Panc1 (cell line): ENCODE measurements at regions not wholly inside any gene's neighbourhood (a gene's known extent, or its start where the extent isn't known, plus 50 kb on each side); places are given as distances from the start of the nearest gene placed in this dataset.

ENCODE experiments used
- ATAC-seq: fragments of 200-7000 bp; cut with Tn5 transposase; 2 replicates; pipeline ENCODE4 v1.9.1; 2020; ENCODE audit warnings: mild to moderate bottlenecking, moderate library complexity
- BruUV-seq: library from RNA; stranded (reverse); fragments of 400-500 nt; replicated peaks from 2 replicates; lab custom pipeline; 2021; lab: Mats Ljungman, UMichigan
- CTCF ChIA-PET: fragments of 300-600 bp; sonication (Branson Sonifier 250); formaldehyde crosslinking; loops from one replicate; lab custom pipeline; 2022; ENCODE audit warnings: antibody characterized with exemption; lab: Charles Lee
- POLR2A ChIA-PET: fragments of 300-600 bp; sonication (Branson Sonifier 250); formaldehyde crosslinking; loops from one replicate; lab custom pipeline; 2022; ENCODE audit warnings: antibody characterized with exemption; lab: Charles Lee
- DNase-seq: peaks from one replicate; pipeline ENCODE4 v3.0.0-alpha.2; 2010; ENCODE audit warnings: low read depth, low spot score
- H3K27ac ChIP-seq: 2 replicates; pipeline ENCODE4 v1.5.1; 2011; ENCODE audit warnings: mild to moderate bottlenecking, low read length, inconsistent platforms
- H3K27me3 ChIP-seq: fragments of 200-500 bp; sonication (Bioruptor generic); 2 replicates; pipeline ENCODE4 v1.6.0; 2014; ENCODE audit warnings: low read length, inconsistent platforms; ENCODE audit not compliant: control insufficient read depth, insufficient read depth
- H3K36me3 ChIP-seq: fragments of 200-500 bp; sonication (Bioruptor generic); 2 replicates; pipeline ENCODE4 v1.5.1; 2014; ENCODE audit warnings: inconsistent platforms, mild to moderate bottlenecking, low read length, moderate library complexity; ENCODE audit not compliant: control insufficient read depth, insufficient read depth
- H3K4me1 ChIP-seq: 2 replicates; pipeline ENCODE4 v1.5.1; 2011; ENCODE audit warnings: inconsistent platforms, mild to moderate bottlenecking, low read length, moderate library complexity; ENCODE audit not compliant: control insufficient read depth, insufficient read depth
- H3K4me3 ChIP-seq, 2 experiments: 2 replicates each; pipeline ENCODE4 v1.5.1; 2011 to 2012; ENCODE audit warnings: low read depth in 2 of 2, low read length in 2 of 2, mild to moderate bottlenecking in 2 of 2, inconsistent platforms in 1 of 2, moderate library complexity in 1 of 2
- H3K9me3 ChIP-seq: fragments of 200-500 bp; sonication (Bioruptor generic); 2 replicates; pipeline ENCODE4 v1.5.1; 2014; ENCODE audit warnings: low read depth, mild to moderate bottlenecking, inconsistent platforms, low read length, moderate library complexity; ENCODE audit not compliant: control insufficient read depth, insufficient read depth
- CTCF ChIP-seq: fragments of 450-650 bp; IDR thresholded peaks from 2 replicates; pipeline ENCODE4 v1.5.1; 2017; ENCODE audit warnings: mild to moderate bottlenecking
- POLR2AphosphoS5 ChIP-seq: IDR thresholded peaks from 2 replicates; pipeline ENCODE4 v1.6.1; 2012; ENCODE audit warnings: mild to moderate bottlenecking, low read depth, low read length, moderate library complexity
- REST ChIP-seq, 2 experiments: IDR thresholded peaks; 2 replicates each; pipeline ENCODE4 v1.6.1; 2011 to 2012; ENCODE audit warnings: low read depth in 2 of 2, control low read depth in 1 of 2, low read length in 1 of 2, mild to moderate bottlenecking in 1 of 2, moderate library complexity in 1 of 2; ENCODE audit not compliant: insufficient read depth in 1 of 2
- SIN3A ChIP-seq: IDR thresholded peaks from 2 replicates; pipeline ENCODE4 v1.6.1; 2012; ENCODE audit warnings: low read depth, mild to moderate bottlenecking, low read length, moderate library complexity, borderline replicate concordance; ENCODE audit not compliant: insufficient read depth
- TCF7L2 ChIP-seq: IDR thresholded peaks from 2 replicates; pipeline ENCODE4 v1.6.1; 2011; ENCODE audit warnings: mild to moderate bottlenecking, low read depth, low read length, inconsistent platforms
- in situ Hi-C: cut with HindIII; loops from 2 replicates; pipeline ENCODE4 v1.10.0; 2016; ENCODE audit warnings: low sequenced_read_pairs, low pct_unique_long_range_greater_than_20kb
- intact Hi-C: fragments of 100-400 bp; cut with micrococcal nuclease; formaldehyde crosslinking; loops from one replicate; pipeline ENCODE4 v1.10.0; 2022; ENCODE audit not compliant: unreplicated experiment

- BruUV-seq: no TSS peak
- no peak overlapping the region for H3K27ac ChIP-seq
- no peaks in the 10 kb centered on the region for H3K36me3 ChIP-seq
- DNase-seq: no peak
- no peak for ATAC-seq
- no peak overlapping the region for H3K4me3 ChIP-seq
- no peaks in the 10 kb centered on the region for H3K9me3 ChIP-seq
- H3K27me3 ChIP-seq: no peaks in the 10 kb centered on the region
- ChIA-PET CTCF (interaction anchor here (0.5 kb wide), 1 partner anchor 238 kb away, joined by 7 read pairs; no protein-coding TSS in a partner anchor), POLR2A (no interaction called here)
- no peak for TF ChIP-seq REST (IDR thresholded peaks at IDR 0.05; ENCODE audit: insufficient read depth in 1 of 2, low read depth in 2 of 2, low read length in 1 of 2)
- TF ChIP-seq POLR2AphosphoS5: no peak
- in situ Hi-C loops: no loop called here
- no peaks in the 10 kb centered on the region for H3K4me1 ChIP-seq
- intact Hi-C loops: no loop called here
Observed at GRCh38 chr2:67560771-67561456, 163.8 kb downstream of the ETAA1 start.

GRCh38 chr2:67561457-67561965, 164.4 kb downstream of the ETAA1 start:
- in situ Hi-C loops: no loop called here
- intact Hi-C loops: no loop called here
- DNase-seq (peak; percentile 82), ATAC-seq (peak; percentile 62; the same call in 1 of the 2 replicates)
- Histone ChIP-seq H3K4me1 (no peaks in the 10 kb centered on the region), H3K27ac (no peak overlapping the region), H3K9me3 (no peaks in the 10 kb centered on the region), H3K4me3 (no peak overlapping the region), H3K27me3 (no peaks in the 10 kb centered on the region), H3K36me3 (no peaks in the 10 kb centered on the region)
- CTCF ChIA-PET: interaction anchor here (0.5 kb wide), 1 partner anchor 238 kb away, joined by 7 read pairs; no protein-coding TSS in a partner anchor
- POLR2A ChIA-PET: no interaction called here
- BruUV-seq: no TSS peak
- no peak for TF ChIP-seq POLR2AphosphoS5
- no peak for TF ChIP-seq REST (IDR thresholded peaks at IDR 0.05; ENCODE audit: insufficient read depth in 1 of 2, low read depth in 2 of 2, low read length in 1 of 2)
- no peak for TF ChIP-seq CTCF
- TF ChIP-seq SIN3A: no peak
- no peak for TF ChIP-seq TCF7L2
